Endodermal cell (in vitro differentiated cells): ENCODE measurements at regions not wholly inside any gene's neighbourhood (a gene's known extent, or its start where the extent isn't known, plus 50 kb on each side); places are given as distances from the start of the nearest gene placed in this dataset.

ENCODE experiments used
- DNase-seq: peaks from one replicate; pipeline ENCODE4 v3.0.0-alpha.2; 2017
- H3K27ac ChIP-seq: 2 replicates; pipeline ENCODE4 v1.5.1; 2013; ENCODE audit warnings: mild to moderate bottlenecking, low read depth, low read length, moderate library complexity
- H3K27me3 ChIP-seq: 2 replicates; pipeline ENCODE4 v1.6.1; 2013; ENCODE audit warnings: mild to moderate bottlenecking, low read length, moderate library complexity; ENCODE audit not compliant: insufficient read depth, control insufficient read depth, poor library complexity, severe bottlenecking
- H3K36me3 ChIP-seq: 2 replicates; pipeline ENCODE4 v1.7.0; 2013; ENCODE audit warnings: mild to moderate bottlenecking, low read length, moderate library complexity; ENCODE audit not compliant: control insufficient read depth, insufficient read depth
- H3K4me1 ChIP-seq: one replicate; pipeline ENCODE4 v1.7.0; 2013; ENCODE audit warnings: low read length; ENCODE audit not compliant: control insufficient read depth, insufficient read depth
- H3K4me3 ChIP-seq: 2 replicates; pipeline ENCODE4 v1.5.1; 2013; ENCODE audit warnings: mild to moderate bottlenecking, low read length, moderate library complexity
- H3K9ac ChIP-seq: 2 replicates; pipeline ENCODE4 v1.6.1; 2013; ENCODE audit warnings: mild to moderate bottlenecking, low read length, moderate library complexity; ENCODE audit not compliant: poor library complexity, severe bottlenecking; ENCODE audit errors: extremely low read depth
- H3K9me3 ChIP-seq: 2 replicates; pipeline ENCODE4 v1.6.1; 2013; ENCODE audit warnings: mild to moderate bottlenecking, low read length, moderate library complexity; ENCODE audit not compliant: control insufficient read depth
- H3K27ac Mint-ChIP-seq: 2 replicates; pipeline ENCODE4 v1.8.0; 2020; ENCODE audit warnings: mixed read lengths
- H3K27me3 Mint-ChIP-seq: 2 replicates; pipeline ENCODE4 v1.8.0; 2021; ENCODE audit warnings: mild to moderate bottlenecking, mixed read lengths; ENCODE audit not compliant: insufficient read depth
- H3K36me3 Mint-ChIP-seq: 2 replicates; pipeline ENCODE4 v1.8.0; 2020; ENCODE audit warnings: low read depth, mixed read lengths
- H3K4me1 Mint-ChIP-seq: 2 replicates; pipeline ENCODE4 v1.8.0; 2020; ENCODE audit warnings: mixed read lengths
- H3K4me3 Mint-ChIP-seq: 2 replicates; pipeline ENCODE4 v1.8.0; 2020; ENCODE audit warnings: mild to moderate bottlenecking, moderate library complexity, mixed read lengths
- H3K9me3 Mint-ChIP-seq: 2 replicates; pipeline ENCODE4 v1.8.0; 2020; ENCODE audit warnings: mild to moderate bottlenecking, mixed read lengths
- CTCF ChIP-seq: fragments of 200-600 bp; sonication (generic); conservative IDR thresholded peaks from 2 replicates; pipeline ENCODE4 v1.5.0; 2021; ENCODE audit warnings: antibody characterized with exemption, mild to moderate bottlenecking
- WGBS, 2 experiments: methylation state at CpG; one replicate each; pipeline versions ENCODE4 v1.1.5 to v1.1.7; 2013; ENCODE audit warnings: missing lambda C conversion rate in 2 of 2, mixed read lengths in 1 of 2; ENCODE audit not compliant: insufficient coverage in 1 of 2, insufficient read length in 1 of 2; 5-methylcytosine and 5-hydroxymethylcytosine counted together

- Histone ChIP-seq H3K27me3 (no peaks in the 10 kb centered on the region), H3K4me1 (no peaks in the 10 kb centered on the region), H3K9ac (no peak overlapping the region), H3K27ac (no peak overlapping the region), H3K4me3 (no peak overlapping the region), H3K36me3 (no peaks in the 10 kb centered on the region), H3K9me3 (peaks cover 14% of the 10 kb centered on the region)
- DNase-seq, result no peak
- H3K27ac Mint-ChIP-seq, result no peak overlapping the region
- peaks cover 8% of the 10 kb centered on the region for H3K4me1 Mint-ChIP-seq
- H3K27me3 Mint-ChIP-seq, result no peaks in the 10 kb centered on the region
- H3K4me3 Mint-ChIP-seq, result no peak overlapping the region
- peaks cover under 1% of the 10 kb centered on the region for H3K36me3 Mint-ChIP-seq
- WGBS, 2 experiments, result 90% methylated on average over 2 of the region's 2 CpGs; no CpG with 5 or more reads in 1 of the 2 experiments
- no peak for TF ChIP-seq CTCF
- peaks cover 20% of the 10 kb centered on the region for H3K9me3 Mint-ChIP-seq
Observed at GRCh38 chr4:67292636-67293035, 252.7 kb downstream of the CENPC start.

- Histone ChIP-seq H3K4me1 (no peaks in the 10 kb centered on the region), H3K9me3 (peaks cover 20% of the 10 kb centered on the region), H3K36me3 (no peaks in the 10 kb centered on the region), H3K27me3 (no peaks in the 10 kb centered on the region), H3K4me3 (no peak overlapping the region), H3K27ac (no peak overlapping the region), H3K9ac (no peak overlapping the region)
- DNase-seq, result no peak
- Mint-ChIP-seq H3K27ac (no peak overlapping the region), H3K4me3 (no peak overlapping the region), H3K4me1 (peaks cover 8% of the 10 kb centered on the region), H3K36me3 (no peaks in the 10 kb centered on the region), H3K27me3 (no peaks in the 10 kb centered on the region), H3K9me3 (peaks cover 25% of the 10 kb centered on the region)
- TF ChIP-seq CTCF, result no peak
Observed at GRCh38 chr4:67292045-67292444, 253.3 kb downstream of the CENPC start.

GRCh38 chr4:67291644-67292043 is 253.7 kb downstream of the CENPC start:
- Histone ChIP-seq H3K4me1 (no peaks in the 10 kb centered on the region), H3K4me3 (no peak overlapping the region), H3K9me3 (peaks cover 20% of the 10 kb centered on the region), H3K27ac (no peak overlapping the region), H3K36me3 (no peaks in the 10 kb centered on the region), H3K27me3 (no peaks in the 10 kb centered on the region), H3K9ac (no peak overlapping the region)
- no peak overlapping the region for H3K4me3 Mint-ChIP-seq
- WGBS, 2 experiments, result 86 to 100% methylated on average over 3 to 4 of the region's 4 CpGs
- no peaks in the 10 kb centered on the region for H3K36me3 Mint-ChIP-seq
- H3K27me3 Mint-ChIP-seq, result no peaks in the 10 kb centered on the region
- H3K27ac Mint-ChIP-seq, result no peak overlapping the region
- DNase-seq, result no peak
- H3K4me1 Mint-ChIP-seq, result peaks cover 8% of the 10 kb centered on the region
- TF ChIP-seq CTCF, result no peak
- H3K9me3 Mint-ChIP-seq, result peaks cover 26% of the 10 kb centered on the region
